Tibial artery (tissue), 4 donors: ENCODE measurements at regions not wholly inside any gene's neighbourhood (a gene's known extent, or its start where the extent isn't known, plus 50 kb on each side); places are given as distances from the start of the nearest gene placed in this dataset.

Source experiments
- DNase-seq, 2 donors: peaks; one replicate each; pipeline ENCODE4 v3.0.0-alpha.2; 2019
- H3K27ac ChIP-seq, 2 donors: fragments of 200-600 bp; sonication (generic) in 1 of 2; 1 replicate in 1 of 2; 2 replicates in 1 of 2; pipeline ENCODE4 v1.5.1; 2018 to 2019; ENCODE audit warnings: mild to moderate bottlenecking in 1 of 2
- H3K27me3 ChIP-seq, 2 donors: fragments of 200-600 bp; sonication (generic) in 1 of 2; one replicate each; pipeline versions ENCODE4 v1.5.1 to v1.6.0; 2016 to 2019
- H3K36me3 ChIP-seq, 3 donors: fragments of 200-600 bp; sonication (generic) in 2 of 3; one replicate each; pipeline ENCODE4 v1.5.1; 2016 to 2019; ENCODE audit warnings: mild to moderate bottlenecking in 2 of 3
- H3K4me1 ChIP-seq, 4 donors: fragments of 200-600 bp; sonication (generic) in 2 of 4; 1 replicate in 3 of 4; 2 replicates in 1 of 4; pipeline ENCODE4 v1.5.1; 2016 to 2019
- H3K4me3 ChIP-seq, 2 donors: fragments of 200-600 bp; sonication (generic) in 1 of 2; 1 replicate in 1 of 2; 2 replicates in 1 of 2; pipeline ENCODE4 v1.5.1; 2018 to 2019; ENCODE audit warnings: mild to moderate bottlenecking in 2 of 2
- H3K9me3 ChIP-seq, 3 donors: fragments of 200-600 bp; sonication (generic) in 1 of 3; one replicate each; pipeline ENCODE4 v1.5.1; 2016 to 2019
- intact Hi-C: fragments of 100-400 bp; cut with DNase I; formaldehyde crosslinking; loops from one replicate; pipeline ENCODE4 v1.15.0; 2023; ENCODE audit warnings: low total_unique reads
- TF ChIP-seq, protein P1 (sequence below), 2 experiments: fragments of 200-600 bp in 1 of 2; fragments of 450-650 bp in 1 of 2; IDR thresholded peaks; one replicate each; pipeline ENCODE4 v1.5.1; 2017 to 2019; ENCODE audit warnings: antibody characterized with exemption in 2 of 2, mild to moderate bottlenecking in 1 of 2, moderate library complexity in 1 of 2

DNA sequence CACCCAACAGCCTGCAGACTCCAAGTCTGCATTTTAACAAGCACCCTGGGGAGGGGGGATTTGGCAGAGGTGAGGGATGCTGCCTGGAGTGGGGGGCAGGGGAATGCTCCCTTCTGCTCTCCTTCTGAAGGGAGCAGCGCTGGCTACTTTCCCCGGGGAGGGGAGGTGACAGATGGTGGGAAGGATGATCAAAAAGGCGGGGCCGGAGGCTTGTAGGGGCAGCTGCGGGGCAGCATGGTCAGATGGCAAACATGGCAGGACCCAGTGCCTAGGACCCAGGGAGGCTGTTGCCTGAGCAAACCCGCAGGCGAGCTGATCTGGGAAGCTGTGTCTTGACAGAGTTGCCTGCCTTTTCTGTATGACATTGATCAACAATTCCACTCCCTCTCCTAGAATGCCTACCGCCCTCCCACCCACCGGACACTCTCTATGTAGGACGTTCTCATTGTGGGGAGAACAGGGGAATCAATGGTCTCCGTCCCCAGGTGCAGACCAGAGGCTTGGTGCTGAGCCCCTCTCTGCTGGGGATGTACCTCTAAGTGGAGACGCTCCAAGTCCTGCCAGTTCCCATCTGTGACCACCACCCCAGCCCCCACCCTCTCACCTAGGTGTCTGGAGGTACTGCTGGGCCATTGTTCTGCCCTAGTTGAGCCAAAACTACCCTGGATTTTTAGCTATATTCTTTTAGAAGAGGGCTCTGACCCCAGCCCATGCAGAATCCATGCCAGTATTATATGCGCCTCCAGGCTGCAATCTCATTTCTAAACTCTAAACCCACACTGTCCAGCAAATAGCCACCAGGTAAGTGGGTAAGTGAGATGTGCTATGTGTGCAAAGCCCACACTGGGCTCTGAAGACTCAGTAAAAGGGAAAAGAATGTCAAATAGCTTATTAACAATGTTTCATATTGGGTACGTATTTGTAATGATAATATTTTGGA, 89.7 kb upstream of the SEC11C start:
- H3K27ac ChIP-seq: peak overlapping the region in 1 of 2 donors; percentile 82
- intact Hi-C loops: loop anchor here (5.0 kb wide), 1 partner anchor 53 kb away; no protein-coding TSS in a partner anchor
- no peaks in the 10 kb centered on the region for H3K36me3 ChIP-seq
- no peaks in the 10 kb centered on the region for H3K27me3 ChIP-seq
- DNase-seq: no peak
- TF ChIP-seq, protein P1, sequence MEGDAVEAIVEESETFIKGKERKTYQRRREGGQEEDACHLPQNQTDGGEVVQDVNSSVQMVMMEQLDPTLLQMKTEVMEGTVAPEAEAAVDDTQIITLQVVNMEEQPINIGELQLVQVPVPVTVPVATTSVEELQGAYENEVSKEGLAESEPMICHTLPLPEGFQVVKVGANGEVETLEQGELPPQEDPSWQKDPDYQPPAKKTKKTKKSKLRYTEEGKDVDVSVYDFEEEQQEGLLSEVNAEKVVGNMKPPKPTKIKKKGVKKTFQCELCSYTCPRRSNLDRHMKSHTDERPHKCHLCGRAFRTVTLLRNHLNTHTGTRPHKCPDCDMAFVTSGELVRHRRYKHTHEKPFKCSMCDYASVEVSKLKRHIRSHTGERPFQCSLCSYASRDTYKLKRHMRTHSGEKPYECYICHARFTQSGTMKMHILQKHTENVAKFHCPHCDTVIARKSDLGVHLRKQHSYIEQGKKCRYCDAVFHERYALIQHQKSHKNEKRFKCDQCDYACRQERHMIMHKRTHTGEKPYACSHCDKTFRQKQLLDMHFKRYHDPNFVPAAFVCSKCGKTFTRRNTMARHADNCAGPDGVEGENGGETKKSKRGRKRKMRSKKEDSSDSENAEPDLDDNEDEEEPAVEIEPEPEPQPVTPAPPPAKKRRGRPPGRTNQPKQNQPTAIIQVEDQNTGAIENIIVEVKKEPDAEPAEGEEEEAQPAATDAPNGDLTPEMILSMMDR (IDR thresholded peaks at IDR 0.05): no peak
- H3K9me3 ChIP-seq: no peaks in the 10 kb centered on the region
- peaks cover 0 to 52% (median 38%) of the 10 kb centered on the region in 4 donors for H3K4me1 ChIP-seq
- H3K4me3 ChIP-seq: no peak overlapping the region

DNA sequence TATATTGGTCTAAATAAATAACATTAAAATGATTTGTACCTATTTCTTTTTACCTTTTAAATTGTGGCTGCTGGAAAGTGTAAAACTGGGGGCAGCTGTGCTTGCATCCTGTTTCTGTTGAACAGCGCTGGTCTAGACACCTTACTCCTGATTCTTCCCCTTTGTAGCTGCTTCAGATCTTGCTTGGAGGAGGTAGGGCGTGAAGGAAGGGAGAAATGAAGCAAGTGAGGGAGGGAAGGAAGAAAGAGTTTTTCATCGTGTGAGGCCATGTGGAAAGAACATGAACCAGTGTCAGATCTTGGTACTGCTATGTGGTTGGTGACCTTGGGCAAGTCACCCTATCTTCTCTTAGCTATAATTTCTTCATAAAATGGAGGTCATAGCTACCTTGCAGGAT, 89.0 kb upstream of the SEC11C start:
- Histone ChIP-seq H3K27me3 (no peaks in the 10 kb centered on the region), H3K27ac (peak overlapping the region; percentile 80 to 82), H3K36me3 (no peaks in the 10 kb centered on the region), H3K4me1 (peaks cover 0 to 59% (median 44%) of the 10 kb centered on the region in 4 donors), H3K4me3 (no peak overlapping the region), H3K9me3 (no peaks in the 10 kb centered on the region)
- intact Hi-C loops: loop anchor here (5.0 kb wide), 1 partner anchor 53 kb away; no protein-coding TSS in a partner anchor
- DNase-seq: no peak
- TF ChIP-seq, protein P1 (IDR thresholded peaks at IDR 0.05): no peak

DNA sequence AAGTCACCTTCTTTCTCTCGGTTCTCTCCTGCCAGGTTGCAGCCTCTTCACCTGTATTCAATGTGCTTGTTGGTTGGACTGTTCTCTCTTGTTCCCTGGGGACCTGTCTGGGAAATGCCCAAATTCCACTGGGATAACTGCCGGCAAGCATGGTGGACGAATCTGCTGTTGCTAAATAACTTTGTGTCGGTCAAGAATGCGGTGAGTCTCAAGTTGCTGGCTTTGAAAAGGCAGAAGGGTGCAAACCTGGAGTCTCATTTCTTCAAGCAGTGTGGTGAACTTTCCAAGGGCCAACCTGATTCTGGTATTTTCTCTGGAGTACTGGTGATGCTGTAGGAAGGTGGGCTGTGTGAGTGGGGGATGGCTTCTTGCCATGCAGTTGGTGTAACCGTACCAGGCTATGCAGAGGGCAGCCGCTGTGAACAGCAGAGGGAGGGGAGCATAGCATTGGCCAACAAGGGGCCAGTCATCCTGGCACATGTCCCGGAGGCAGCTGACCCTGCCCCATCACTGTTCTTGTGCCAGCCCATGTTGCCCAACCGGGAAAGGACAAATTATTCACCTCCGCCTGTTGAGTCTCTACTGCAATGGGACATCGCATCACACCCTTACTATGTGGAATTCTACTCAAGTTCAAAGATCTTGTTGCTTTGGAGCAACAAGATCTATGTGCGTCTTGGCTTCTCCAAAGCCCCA, 88.1 kb upstream of the SEC11C start:
- peaks cover 0 to 69% (median 48%) of the 10 kb centered on the region in 4 donors for H3K4me1 ChIP-seq
- H3K9me3 ChIP-seq: no peaks in the 10 kb centered on the region
- peak; percentile 63 to 92 for DNase-seq
- peak overlapping the region; percentile 80 to 82 for H3K27ac ChIP-seq
- TF ChIP-seq, protein P1 (IDR thresholded peaks at IDR 0.05): peak in 1 of 2 experiments; percentile 30
- intact Hi-C loops: loop anchor here (5.0 kb wide), 1 partner anchor 54 kb away; no protein-coding TSS in a partner anchor
- no peaks in the 10 kb centered on the region for H3K36me3 ChIP-seq
- no peaks in the 10 kb centered on the region for H3K27me3 ChIP-seq
- H3K4me3 ChIP-seq: no peak overlapping the region

GRCh38 chr18:59052965-59053820, 86.5 kb upstream of the SEC11C start:
- H3K27ac ChIP-seq: peak overlapping the region; percentile 80 to 82
- DNase-seq: no peak
- no peak overlapping the region for H3K4me3 ChIP-seq
- H3K36me3 ChIP-seq: no peaks in the 10 kb centered on the region
- no peaks in the 10 kb centered on the region for H3K27me3 ChIP-seq
- intact Hi-C loops: loop anchor here (5.0 kb wide), 1 partner anchor 56 kb away; no protein-coding TSS in a partner anchor
- H3K9me3 ChIP-seq: no peaks in the 10 kb centered on the region
- H3K4me1 ChIP-seq: peaks cover 0 to 82% (median 54%) of the 10 kb centered on the region in 4 donors
- TF ChIP-seq, protein P1 (IDR thresholded peaks at IDR 0.05): no peak
